CD4-positive, alpha-beta T cell treated with Interleukin-4 for 4 hours (primary cell): ENCODE measurements at regions not wholly inside any gene's neighbourhood (a gene's known extent, or its start where the extent isn't known, plus 50 kb on each side); places are given as distances from the start of the nearest gene placed in this dataset.

Experiments used
- DNase-seq: peaks from one replicate; pipeline ENCODE4 v3.0.0-alpha.2; 2020

DNA sequence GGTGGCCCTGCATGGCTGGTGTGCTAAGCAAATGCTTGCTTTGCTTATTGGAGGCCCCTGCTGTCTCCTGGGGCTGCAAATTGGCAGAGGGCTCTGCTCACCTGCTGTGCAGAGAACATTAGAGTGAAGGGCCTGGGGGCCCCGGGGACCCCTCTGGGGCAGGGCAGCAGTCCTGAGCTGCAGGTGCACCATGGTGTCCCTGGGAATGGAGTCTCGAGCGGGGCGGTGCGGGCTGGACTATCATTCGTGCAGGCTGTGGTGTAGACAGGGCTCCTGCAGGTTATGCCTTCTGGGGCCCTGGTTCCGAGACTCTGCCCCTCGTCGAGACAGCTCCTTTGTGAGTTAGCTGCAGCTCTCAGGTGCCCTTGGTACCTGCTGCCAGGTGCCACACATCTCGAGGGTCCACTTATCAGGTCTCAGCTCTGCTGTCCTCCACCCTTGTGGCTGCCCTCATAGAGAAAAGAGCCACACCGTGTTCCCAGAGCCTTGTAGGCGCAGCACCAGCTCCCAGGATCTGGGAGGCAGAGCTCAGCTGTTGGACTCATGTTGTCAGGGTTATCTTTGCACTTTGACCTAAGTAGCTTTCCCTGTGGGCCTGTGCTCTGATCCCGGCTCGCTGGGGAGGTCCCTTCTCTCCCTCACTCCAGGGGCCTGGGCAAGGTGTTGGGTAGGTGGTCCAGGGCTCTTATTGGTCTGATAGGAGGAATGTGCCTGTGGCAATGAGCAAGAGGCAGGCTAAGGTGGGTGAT, 58.0 kb upstream of the ZNF536 start:
- no peak for DNase-seq

DNA sequence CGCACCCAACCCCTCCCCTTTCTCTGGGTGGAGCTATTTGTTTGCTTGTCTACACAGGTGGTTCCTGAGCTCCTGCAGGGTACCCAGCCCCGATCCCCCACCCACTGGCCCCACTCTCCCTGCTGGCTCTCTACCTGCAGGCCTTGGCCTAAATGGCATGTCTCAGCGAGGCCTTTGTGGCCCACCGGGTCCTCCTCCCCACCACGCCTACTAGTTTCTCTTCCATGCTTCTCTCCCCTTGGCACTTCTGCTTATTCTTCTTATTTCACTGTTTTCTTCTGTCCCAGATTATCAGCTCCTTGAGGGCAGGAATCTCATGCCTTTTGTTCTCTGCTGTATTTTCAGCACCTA, 57.4 kb upstream of the ZNF536 start:
- no peak for DNase-seq

DNA sequence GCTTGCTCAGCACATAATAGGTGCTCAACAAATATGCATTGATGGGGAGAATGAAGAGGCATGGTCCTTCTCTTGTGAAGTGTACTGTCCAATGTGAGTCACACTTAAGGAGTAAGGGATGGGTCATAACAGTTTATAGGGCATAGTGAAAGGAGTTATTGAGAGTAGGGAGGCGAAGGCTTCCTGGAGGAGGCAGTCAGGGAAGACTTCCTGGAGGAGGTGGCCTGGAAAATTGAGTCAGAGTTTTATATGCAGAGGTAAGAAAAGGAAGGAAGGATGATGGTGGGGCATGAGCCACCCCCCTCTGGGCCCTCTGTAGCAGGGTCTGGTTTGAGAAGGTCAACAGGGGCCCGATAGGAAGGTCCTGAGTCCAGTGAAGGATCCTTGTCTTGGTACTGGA, 57.0 kb upstream of the ZNF536 start:
- no peak for DNase-seq

DNA sequence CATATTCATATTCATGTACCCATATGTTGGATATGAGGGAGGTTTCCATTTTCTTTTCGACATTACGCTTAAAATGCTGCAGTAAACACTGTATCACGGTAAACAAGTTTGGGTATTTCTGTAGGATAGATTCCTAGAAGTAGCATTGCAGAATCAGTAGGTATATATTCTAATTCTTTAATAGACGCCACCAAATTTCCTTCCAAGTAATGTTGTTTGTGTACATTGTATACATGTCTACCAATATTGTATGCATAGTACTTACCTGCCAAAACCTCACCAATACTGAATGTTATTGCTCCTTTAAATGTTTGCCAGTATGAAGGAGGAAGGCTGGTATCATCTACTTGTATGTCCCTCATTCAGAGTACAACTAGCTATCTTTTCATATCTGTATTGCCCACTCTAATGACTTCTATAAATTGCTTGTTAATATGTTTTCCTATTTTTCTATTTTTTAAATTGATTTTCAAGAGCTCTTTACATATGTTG, 56.1 kb upstream of the ZNF536 start:
- no peak for DNase-seq

DNA sequence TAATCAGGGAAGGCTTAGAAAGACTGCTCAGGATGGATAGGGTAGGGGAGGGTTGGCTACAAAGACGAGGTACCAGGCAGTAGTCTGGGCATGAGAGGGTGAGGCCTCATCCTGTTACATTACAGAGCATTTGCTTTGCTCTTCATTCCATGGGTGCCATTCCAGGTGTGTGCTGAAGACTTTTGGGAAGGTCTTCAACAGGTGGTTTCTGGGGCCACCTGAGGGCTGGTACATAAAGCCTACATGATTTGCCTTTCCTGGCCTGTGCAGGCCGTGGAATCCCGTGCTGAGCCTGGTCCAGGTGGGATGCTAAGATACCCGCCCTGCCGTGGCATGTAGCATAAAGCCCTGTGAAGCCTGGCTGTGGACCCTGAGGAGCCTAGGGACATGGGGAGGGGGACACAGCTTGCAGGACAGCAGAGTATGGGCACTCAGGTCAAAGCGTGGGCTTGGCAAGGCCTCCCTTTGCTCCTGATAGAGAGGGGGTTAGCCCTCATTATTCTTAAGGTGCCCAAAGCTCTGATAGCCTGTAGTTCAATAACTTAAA, 55.6 kb upstream of the ZNF536 start:
- no peak for DNase-seq

DNA sequence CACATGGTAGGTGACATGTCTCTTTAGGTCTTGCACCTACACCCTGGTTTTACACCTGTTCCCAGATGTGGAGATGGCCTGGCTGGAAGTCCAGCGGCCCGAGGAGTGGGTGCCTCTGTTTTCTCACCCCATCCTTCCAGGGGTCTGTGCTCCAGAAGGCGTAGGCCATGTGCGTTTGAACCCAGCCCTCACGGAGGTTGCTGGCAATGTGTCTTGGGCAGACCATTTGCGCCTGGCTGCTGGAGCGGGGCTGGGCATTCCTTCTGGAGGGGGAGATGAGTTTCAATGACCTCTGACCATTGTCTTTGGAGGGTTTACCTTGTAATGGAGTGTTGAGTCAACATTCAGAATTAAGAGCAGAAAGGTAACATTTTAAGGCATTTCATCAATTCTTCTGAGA, 54.8 kb upstream of the ZNF536 start:
- no peak for DNase-seq

DNA sequence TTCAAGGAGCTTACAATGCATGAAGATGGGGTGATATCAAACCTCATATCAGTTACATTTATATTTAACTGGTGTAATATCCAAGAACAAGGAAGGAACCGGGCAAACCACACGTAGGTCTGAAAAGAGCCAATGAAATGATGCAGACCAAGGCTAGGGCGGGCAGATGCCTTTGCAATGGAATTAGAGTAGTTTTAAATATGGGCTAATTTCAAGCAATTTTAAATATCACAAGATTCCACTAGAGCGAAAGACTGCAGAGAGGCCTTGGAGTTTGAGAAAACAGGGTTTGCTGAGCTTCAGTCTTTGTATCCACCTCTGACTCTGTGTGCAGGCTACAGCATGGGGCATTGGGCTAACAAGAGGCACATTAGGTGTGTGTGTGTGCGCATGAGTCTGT, 53.9 kb upstream of the ZNF536 start:
- DNase-seq, result no peak

DNA sequence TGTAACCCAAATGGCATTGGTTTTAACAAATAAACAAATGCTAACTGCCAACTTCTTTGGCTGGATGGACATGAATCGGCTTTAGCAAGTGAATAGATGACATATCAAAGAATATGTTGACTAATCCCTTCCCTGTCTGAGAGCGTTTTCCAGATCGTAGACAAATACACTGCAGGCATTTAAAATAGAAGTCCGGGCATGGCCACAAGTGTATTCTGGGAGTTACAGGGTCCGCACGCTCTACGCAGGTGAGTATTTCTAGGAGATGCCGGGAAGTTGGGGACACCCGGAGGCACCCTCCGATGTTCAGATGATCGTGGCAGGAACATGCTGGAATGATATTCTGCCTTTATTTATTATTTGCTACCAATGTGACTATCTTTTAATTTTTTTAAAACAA, 53.2 kb upstream of the ZNF536 start:
- DNase-seq, result no peak

DNA sequence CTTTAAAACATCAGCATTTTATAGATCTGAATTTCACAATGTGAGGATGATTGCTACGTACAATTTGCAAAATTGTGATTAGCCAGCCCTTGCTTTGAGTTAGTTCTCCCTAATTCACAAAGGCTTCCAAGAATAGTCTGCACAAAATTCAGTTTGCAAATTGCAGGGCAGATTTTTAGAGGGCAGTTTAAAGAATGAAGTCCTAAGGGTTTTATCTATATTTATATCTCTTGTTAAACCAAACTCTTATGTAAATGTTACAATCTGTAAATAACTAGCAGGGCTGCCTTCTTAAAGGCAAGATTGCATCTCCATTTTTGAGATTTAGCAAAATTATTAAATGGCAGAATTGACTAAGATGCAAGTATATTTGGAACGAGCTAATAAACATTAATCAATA, 52.8 kb upstream of the ZNF536 start:
- DNase-seq, result no peak

DNA sequence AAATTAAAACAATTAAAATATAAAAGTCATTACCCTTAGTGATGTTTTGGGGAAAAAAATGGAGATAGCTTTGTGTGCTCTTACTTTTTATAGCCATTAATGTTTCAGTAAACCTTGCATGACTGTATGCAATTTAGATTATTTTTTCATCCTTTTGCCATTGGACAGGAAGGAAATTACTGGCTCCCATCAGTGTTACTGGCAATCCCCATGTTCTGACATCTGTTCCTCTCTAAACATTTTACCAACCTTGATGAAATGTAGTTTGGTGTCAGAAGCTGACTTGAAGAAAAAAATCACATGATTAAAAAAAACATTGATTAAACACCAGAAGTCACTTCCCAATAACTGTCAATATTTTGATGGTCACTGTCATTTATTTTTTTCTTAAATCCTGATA, 52.3 kb upstream of the ZNF536 start:
- DNase-seq, result no peak

DNA sequence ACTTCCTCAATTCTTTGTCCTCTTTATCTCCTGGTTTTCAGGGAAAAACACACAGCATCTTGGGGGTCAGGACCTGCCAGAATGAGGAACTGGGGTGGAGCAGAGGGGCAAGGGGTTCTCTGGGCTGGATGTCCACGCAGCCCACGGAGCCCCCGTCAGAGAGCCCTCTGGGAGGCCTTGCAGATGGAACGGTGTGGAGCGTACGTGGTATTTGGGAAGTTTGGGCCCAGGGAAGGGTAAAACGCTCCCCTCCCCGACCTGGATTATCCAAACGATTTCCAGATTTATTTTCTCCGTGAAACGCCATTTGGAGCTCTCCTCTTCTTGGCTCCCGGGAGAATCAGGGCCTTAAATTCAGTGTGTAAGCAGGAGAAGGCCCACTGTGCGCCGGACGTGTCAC, 51.7 kb upstream of the ZNF536 start:
- no peak for DNase-seq

DNA sequence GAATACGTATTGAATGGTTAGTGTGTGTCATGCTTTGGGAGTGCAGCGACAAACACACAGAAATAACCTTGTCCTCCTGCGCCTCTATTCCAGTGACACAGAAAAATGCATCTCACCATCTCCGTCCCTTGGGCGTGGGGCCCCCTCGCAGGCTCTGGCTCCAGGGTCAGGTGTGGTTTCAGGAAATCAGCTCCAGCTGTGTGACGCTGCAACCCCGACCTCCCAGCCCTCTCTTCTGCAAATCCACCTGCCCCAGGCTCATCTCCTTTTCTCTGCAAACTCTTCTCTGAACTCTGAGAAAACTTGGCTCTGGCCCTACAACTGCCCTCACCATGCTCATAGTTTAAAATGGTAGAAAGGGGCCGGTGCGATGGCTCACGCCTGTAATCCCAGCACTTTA, 51.3 kb upstream of the ZNF536 start:
- no peak for DNase-seq
